ENCODE measurements at regions not wholly inside any gene's neighbourhood (a gene's known extent, or its start where the extent isn't known, plus 50 kb on each side); places are given as distances from the start of the nearest gene placed in this dataset.

DNA sequence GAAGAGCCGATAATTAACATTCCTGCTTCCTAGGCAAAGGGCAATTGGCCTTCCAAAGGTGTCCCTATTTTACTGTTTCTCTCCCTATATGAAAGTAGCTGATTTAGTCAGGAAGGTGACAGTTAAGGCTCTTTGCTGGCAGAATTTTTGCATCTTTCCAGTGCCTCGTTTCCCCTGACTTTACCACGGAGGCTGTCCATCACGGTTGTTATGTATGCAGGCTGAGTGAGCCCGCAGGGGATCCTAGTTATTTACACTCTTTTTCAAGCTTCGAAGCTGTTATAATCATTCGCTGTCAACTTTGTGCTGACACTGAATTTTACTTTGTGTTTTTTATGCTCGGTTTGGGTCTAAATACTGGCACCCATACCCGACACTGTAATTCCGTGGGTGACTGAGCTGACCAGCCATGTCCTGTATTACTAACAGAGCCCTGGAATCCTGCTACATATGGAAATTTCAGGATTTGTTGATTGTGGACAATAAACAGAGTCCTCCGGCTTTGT is 713.8 kb upstream of the FANCL start:
- TF ChIP-seq POLR2AphosphoS5 (IDR thresholded peaks at IDR 0.05; ENCODE audit: low read depth, low read length) (no peak), CTCF (IDR thresholded peaks at IDR 0.05) (no peak), TCF7L2 (IDR thresholded peaks at IDR 0.05; ENCODE audit: low read depth, low read length) (no peak)
